ENCODE measurements at regions not wholly inside any gene's neighbourhood (a gene's known extent, or its start where the extent isn't known, plus 50 kb on each side); places are given as distances from the start of the nearest gene placed in this dataset.

DNA sequence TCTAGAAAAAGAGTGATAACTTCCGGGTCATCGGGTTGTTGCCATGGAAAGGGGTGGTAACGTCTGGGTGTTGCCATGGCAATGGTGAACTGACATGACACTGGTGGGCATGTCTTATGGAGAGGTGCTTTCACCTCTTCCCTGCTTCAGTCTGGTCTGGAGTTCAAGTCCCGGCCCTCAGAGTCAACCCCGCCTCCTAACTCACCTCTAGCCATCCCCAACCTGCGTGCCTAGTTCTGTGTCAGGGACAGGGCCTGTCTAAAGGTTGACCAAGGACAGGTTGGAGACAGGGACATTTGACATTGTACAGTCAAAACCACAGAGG lies 96.0 kb downstream of the LSM3 start:
- TF ChIP-seq, protein P1, sequence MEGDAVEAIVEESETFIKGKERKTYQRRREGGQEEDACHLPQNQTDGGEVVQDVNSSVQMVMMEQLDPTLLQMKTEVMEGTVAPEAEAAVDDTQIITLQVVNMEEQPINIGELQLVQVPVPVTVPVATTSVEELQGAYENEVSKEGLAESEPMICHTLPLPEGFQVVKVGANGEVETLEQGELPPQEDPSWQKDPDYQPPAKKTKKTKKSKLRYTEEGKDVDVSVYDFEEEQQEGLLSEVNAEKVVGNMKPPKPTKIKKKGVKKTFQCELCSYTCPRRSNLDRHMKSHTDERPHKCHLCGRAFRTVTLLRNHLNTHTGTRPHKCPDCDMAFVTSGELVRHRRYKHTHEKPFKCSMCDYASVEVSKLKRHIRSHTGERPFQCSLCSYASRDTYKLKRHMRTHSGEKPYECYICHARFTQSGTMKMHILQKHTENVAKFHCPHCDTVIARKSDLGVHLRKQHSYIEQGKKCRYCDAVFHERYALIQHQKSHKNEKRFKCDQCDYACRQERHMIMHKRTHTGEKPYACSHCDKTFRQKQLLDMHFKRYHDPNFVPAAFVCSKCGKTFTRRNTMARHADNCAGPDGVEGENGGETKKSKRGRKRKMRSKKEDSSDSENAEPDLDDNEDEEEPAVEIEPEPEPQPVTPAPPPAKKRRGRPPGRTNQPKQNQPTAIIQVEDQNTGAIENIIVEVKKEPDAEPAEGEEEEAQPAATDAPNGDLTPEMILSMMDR (IDR thresholded peaks at IDR 0.05; ENCODE audit: poor library complexity) = no peak
- no peak for TF ChIP-seq EZH2phosphoT487 (IDR thresholded peaks at IDR 0.05; ENCODE audit: low read depth, severe bottlenecking, unreplicated experiment)
